ENCODE measurements at regions not wholly inside any gene's neighbourhood (a gene's known extent, or its start where the extent isn't known, plus 50 kb on each side); places are given as distances from the start of the nearest gene placed in this dataset.

GRCh38 chr18:24677011-24677410 is 216.6 kb downstream of the HRH4 start:
- TF ChIP-seq POLR2A (IDR thresholded peaks at IDR 0.05) (no peak), CTCF (IDR thresholded peaks at IDR 0.05) (no peak)

Measured in adrenal gland (tissue), 5 donors.